ENCODE measurements at regions not wholly inside any gene's neighbourhood (a gene's known extent, or its start where the extent isn't known, plus 50 kb on each side); places are given as distances from the start of the nearest gene placed in this dataset.
"Not testable (repeated sequence)": the region's sequence is repeated elsewhere in the genome, so short reads cannot be mapped to it uniquely, and the experiment has no call there.

GRCh38 chr7:67659091-67659490 lies 662.5 kb downstream of the TYW1 start:
- H3K36me3 Mint-ChIP-seq (ENCODE audit: unreplicated experiment), result peaks cover 6% of the 10 kb centered on the region
- no peak for TF ChIP-seq CTCF (IDR thresholded peaks at IDR 0.05; ENCODE audit: partially characterized antibody, unreplicated experiment)
- no peak for DNase-seq
- H3K4me1 Mint-ChIP-seq (ENCODE audit: low read depth, unreplicated experiment), result no peaks in the 10 kb centered on the region
- H3K27me3 Mint-ChIP-seq (ENCODE audit: unreplicated experiment), result no peaks in the 10 kb centered on the region
- H3K27ac Mint-ChIP-seq (ENCODE audit: unreplicated experiment), result no peak overlapping the region
- H3K4me3 Mint-ChIP-seq (ENCODE audit: unreplicated experiment), result no peak overlapping the region
- peaks cover 2% of the 10 kb centered on the region for H3K9me3 Mint-ChIP-seq (ENCODE audit: unreplicated experiment)

GRCh38 chr7:67662804-67663203 lies 666.2 kb downstream of the TYW1 start:
- Mint-ChIP-seq H3K27me3 (ENCODE audit: unreplicated experiment) (peaks cover 2% of the 10 kb centered on the region), H3K9me3 (ENCODE audit: unreplicated experiment) (peaks cover 3% of the 10 kb centered on the region), H3K36me3 (ENCODE audit: unreplicated experiment) (peaks cover 12% of the 10 kb centered on the region), H3K4me1 (ENCODE audit: low read depth, unreplicated experiment) (no peaks in the 10 kb centered on the region), H3K27ac (ENCODE audit: unreplicated experiment) (no peak overlapping the region), H3K4me3 (ENCODE audit: unreplicated experiment) (no peak overlapping the region)
- no peak for DNase-seq
- no peak for TF ChIP-seq CTCF (IDR thresholded peaks at IDR 0.05; ENCODE audit: partially characterized antibody, unreplicated experiment)

- peaks cover 3% of the 10 kb centered on the region for H3K9me3 Mint-ChIP-seq (ENCODE audit: unreplicated experiment)
- H3K4me1 Mint-ChIP-seq (ENCODE audit: low read depth, unreplicated experiment), result no peaks in the 10 kb centered on the region
- H3K36me3 Mint-ChIP-seq (ENCODE audit: unreplicated experiment), result peaks cover 12% of the 10 kb centered on the region
- H3K27ac Mint-ChIP-seq (ENCODE audit: unreplicated experiment), result no peak overlapping the region
- no peak for TF ChIP-seq CTCF (IDR thresholded peaks at IDR 0.05; ENCODE audit: partially characterized antibody, unreplicated experiment)
- no peak for DNase-seq
- peaks cover 2% of the 10 kb centered on the region for H3K27me3 Mint-ChIP-seq (ENCODE audit: unreplicated experiment)
- no peak overlapping the region for H3K4me3 Mint-ChIP-seq (ENCODE audit: unreplicated experiment)
These were observed 667.0 kb downstream of the TYW1 start for GRCh38 chr7:67663644-67664043.

DNA sequence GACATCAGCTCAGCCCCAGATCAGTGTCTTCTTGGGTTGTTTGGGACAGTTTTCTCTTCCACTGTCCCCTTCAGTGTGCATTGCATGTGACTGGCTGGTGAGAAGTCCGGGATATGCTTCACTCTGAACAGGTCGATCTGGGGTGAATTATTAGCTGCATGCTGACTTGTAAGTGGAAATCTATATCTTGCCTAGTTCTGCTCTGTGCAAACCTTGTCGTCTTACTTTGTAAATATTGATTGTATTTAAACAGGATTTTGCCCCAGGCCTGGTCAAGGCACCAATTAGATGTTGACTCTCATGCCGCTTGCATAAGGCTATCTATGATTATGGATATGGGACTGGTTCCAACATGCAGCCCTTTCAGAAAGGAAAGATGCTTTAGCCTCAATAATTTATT lies 669.7 kb downstream of the TYW1 start:
- H3K27me3 Mint-ChIP-seq (ENCODE audit: unreplicated experiment); H3K27ac Mint-ChIP-seq (ENCODE audit: unreplicated experiment); H3K36me3 Mint-ChIP-seq (ENCODE audit: unreplicated experiment); H3K4me3 Mint-ChIP-seq (ENCODE audit: unreplicated experiment); H3K9me3 Mint-ChIP-seq (ENCODE audit: unreplicated experiment); H3K4me1 Mint-ChIP-seq (ENCODE audit: low read depth, unreplicated experiment); DNase-seq: not testable (repeated sequence)

GRCh38 chr7:67671006-67671548 lies 674.4 kb downstream of the TYW1 start:
- Mint-ChIP-seq H3K27ac (ENCODE audit: unreplicated experiment) (no peak overlapping the region), H3K9me3 (ENCODE audit: unreplicated experiment) (peaks cover 3% of the 10 kb centered on the region)
- no peak for DNase-seq

More at GRCh38 chr7:67671006-67671548, 674.4 kb downstream of the TYW1 start:
- H3K36me3 Mint-ChIP-seq (ENCODE audit: unreplicated experiment), result peaks cover 6% of the 10 kb centered on the region
- no peak overlapping the region for H3K4me3 Mint-ChIP-seq (ENCODE audit: unreplicated experiment)
- no peaks in the 10 kb centered on the region for H3K27me3 Mint-ChIP-seq (ENCODE audit: unreplicated experiment)
- no peak for TF ChIP-seq CTCF (IDR thresholded peaks at IDR 0.05; ENCODE audit: partially characterized antibody, unreplicated experiment)
- no peaks in the 10 kb centered on the region for H3K4me1 Mint-ChIP-seq (ENCODE audit: low read depth, unreplicated experiment)
